HCEC 1CT (cell line): ENCODE measurements at regions not wholly inside any gene's neighbourhood (a gene's known extent, or its start where the extent isn't known, plus 50 kb on each side); places are given as distances from the start of the nearest gene placed in this dataset.
A peak's percentile ranks its signal among the peaks of the same experiment; 100 is the strongest.
"Not testable (repeated sequence)": the region's sequence is repeated elsewhere in the genome, so short reads cannot be mapped to it uniquely, and the experiment has no call there.

ENCODE experiments used
- DNase-seq: peaks from one replicate; pipeline ENCODE4 v3.0.0-alpha.2; 2017

DNA sequence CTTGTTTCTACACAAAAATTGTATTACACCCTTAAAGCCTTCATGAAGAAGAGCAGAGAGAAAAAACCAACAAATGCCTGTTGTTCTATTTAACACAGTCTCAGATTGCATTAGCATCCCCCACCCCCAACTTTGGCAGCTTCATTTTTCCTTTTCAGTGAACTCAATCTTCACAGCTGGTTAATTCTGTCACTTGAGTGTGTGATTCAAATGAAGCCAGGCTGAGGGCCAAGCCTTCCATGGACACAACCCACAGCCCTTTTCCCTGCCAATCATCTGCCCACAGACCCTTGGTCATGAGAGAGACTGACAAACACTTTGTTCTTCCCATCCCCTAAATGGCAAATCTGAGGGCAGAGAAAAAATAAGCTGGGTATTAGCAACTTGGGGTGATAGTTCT is 217.5 kb upstream of the NMUR2 start:
- no peak for DNase-seq

DNA sequence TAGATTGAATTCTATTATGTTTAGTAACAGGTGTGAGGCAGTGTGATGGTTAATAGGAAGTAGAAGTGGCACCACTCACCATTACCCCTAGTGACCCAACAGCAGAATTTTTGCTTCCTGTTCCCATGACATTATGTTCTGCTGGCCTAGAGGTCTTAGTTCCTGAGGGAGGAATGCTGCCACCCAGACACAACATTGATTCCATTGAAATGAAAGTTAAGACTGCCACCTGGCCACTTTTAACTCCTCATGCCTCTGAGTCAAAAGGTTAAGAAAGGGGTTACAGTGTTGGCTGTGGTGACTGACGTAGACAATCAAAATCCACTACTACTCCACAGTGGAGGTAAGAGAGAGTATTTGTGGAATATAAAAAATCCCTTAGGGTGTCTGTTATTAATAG is 218.9 kb upstream of the NMUR2 start:
- no peak for DNase-seq

GRCh38 chr5:152625696-152626095 is 220.6 kb upstream of the NMUR2 start:
- no peak for DNase-seq

- DNase-seq: no peak
Measured at GRCh38 chr5:152631221-152631620, 226.1 kb upstream of the NMUR2 start.

- no peak for DNase-seq
Measured at GRCh38 chr5:152632360-152632759, 227.3 kb upstream of the NMUR2 start.

DNA sequence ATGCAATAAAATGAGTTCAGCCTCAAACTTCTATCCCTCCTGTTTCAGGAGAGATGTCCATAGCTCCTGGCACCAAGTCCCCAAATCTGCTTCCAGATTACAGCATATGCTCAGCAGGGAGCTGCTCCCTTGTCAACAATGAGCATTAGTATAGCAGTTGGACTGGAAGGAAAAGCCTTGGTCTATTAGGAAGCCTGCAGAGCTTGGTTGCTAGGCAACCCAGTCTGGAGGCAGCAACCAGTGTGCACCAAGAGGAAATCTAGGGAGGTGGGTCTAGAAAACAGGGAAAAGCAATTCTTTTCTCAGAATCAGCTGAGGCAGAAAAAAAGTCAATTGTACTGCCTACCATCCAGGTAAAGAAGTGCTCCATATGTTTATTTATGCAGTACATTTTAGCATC is 229.5 kb upstream of the NMUR2 start:
- no peak for DNase-seq

- DNase-seq: no peak
Measured at GRCh38 chr5:152638996-152639552, 234.0 kb upstream of the NMUR2 start.

DNA sequence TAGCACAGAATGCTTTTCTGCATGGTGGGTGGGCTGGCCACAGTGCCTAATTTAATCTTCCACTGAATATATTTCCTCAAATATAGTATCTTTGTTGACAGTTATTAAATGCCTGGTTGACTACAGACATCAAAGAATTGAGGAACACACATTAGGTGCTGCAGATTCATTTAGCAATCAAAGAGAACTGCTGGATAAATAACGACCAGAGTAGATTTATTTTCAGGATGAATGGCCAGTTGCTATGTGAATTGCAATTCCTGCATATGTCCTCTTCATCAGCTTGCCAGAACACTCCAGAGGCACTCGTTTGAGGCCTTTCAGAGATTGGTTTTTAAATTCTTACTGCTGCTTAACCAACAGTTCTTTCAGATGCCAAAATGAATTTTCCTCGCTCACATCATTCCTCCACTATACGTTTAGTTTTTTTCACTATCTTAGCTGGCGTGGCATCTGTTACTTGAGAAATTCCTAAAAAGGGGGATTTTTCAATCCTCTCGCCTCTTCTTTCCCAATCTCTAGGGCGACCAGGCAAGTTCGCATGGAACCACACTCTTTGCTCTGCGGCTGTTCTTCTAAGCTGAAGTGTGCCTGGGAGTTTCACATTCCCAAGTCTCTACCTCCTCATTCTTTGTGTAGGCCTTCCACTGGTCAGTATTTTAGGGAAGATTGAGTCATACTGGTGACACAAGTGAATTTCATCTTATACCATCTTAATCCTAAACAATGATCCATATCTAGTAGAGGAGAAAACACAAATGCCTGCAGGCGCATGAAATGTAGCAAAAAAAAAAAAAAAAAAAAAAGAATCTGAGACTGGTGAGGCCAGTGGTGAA is 237.1 kb upstream of the NMUR2 start:
- no peak for DNase-seq

DNA sequence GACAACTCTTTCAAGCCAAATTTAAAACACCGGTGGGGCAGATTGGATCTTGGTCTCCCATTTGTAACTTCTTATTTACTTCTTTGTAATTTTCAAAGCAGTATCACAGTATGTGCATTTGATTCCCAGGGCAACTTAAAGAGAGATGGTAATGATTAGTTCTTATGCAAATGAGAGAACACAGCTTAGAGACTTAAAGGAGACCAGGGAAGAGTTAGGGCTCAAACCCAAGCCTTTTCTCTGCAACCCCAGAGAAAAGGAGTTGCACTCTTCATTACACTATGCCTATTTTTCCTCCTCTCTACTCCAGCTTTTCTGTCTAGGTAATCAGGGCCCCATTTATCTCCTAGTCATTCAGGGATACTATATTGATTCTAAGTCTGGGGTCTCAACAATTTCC is 237.8 kb upstream of the NMUR2 start:
- no peak for DNase-seq

DNA sequence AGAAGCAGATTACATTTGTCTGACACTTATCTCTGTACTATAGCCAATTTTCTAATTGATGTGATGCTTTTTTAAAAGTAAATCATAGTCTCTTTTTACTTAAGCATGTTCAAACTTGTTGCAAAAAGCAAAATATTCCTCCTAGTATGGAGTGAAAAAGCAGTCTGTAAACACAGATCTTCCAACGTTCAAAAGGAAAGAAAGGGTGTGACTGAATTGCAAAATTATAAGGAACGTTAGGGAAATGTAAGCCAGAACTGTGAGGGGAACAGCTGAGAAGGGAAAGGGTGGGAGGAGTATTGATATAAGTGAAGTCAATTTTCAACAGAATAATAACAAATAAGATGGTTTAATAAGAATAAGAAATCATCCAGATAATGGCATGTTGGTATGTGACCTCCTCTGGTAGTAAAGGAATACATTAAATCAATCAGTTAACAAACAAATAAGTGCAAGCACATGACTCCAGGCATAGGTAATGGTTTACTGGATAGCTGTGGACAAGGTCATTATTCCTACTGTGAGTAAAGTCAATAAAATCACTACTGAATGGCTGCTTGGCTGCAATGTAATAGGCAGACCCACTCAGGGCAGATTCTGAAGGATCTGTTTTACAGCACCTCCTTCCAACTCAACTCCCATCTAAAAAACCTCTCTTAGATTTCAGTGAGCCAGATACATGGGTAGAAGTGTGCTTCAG is 239.1 kb upstream of the NMUR2 start:
- DNase-seq: no peak

- no peak for DNase-seq
Measured at GRCh38 chr5:152649609-152650008, 244.5 kb upstream of the NMUR2 start.

GRCh38 chr5:152650413-152650812 is 245.3 kb upstream of the NMUR2 start:
- DNase-seq: no peak

- DNase-seq: not testable (repeated sequence)
Measured at GRCh38 chr5:152659470-152659869, 254.4 kb upstream of the NMUR2 start.

DNA sequence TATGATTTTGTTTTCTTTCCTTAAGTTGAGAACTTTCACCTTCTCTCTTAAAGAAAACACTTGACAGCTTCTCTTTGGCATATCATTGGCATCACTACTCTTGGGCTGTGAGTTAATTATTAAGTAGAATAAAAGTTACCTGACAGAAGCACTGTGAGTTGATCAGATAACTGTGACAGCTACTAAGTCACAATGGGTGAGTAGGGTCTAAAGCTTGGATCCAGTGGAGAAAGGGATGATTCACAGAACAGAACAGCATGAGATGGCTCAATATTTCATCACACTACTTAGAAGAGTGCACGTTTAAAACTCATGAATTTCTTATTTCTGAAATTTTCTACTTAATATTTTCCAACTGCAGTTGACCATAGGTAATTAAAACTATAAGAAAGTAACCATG is 268.5 kb upstream of the NMUR2 start:
- no peak for DNase-seq

GRCh38 chr5:152674403-152674802 is 269.3 kb upstream of the NMUR2 start:
- DNase-seq: no peak

DNA sequence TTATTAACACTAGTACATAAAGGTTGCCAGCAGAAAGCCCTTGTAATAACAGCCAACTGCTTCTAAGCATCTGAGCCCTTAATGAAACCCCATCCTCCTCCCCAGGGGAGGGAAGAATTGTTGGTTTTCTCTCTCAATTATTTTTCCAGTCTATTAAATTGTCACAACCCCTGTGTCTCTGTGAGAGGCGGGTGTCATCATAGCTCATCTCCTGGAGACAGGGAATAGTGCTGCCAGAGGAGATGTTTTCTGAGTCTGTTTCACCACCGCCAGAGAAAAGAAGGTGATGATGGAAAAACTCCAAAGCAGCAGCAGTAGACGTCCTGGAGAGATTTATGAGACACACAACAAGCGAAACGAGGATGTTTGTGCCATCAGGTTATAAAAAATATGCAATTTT is 271.1 kb upstream of the NMUR2 start:
- no peak for DNase-seq

- DNase-seq: no peak
Measured at GRCh38 chr5:152683205-152683604, 278.1 kb upstream of the NMUR2 start.

DNA sequence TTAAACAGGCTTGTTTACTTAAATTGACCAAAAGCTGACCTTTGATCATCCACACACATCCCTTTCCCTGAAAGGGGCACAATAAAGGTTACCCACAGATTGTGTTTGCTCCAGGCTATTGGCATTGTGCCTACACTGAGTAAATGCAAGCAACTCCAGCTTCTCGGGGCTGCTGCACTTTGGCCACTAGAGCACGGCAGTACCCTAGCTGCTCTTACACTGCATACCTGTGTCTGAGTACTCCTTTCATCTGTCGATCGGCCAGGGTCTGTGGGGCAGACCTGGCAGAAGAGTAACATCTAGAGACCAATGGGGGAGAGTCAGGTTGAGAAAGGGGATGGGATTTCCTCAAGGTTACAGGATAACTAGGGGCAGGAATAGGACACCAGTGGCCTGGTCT is 281.9 kb upstream of the NMUR2 start:
- no peak for DNase-seq

- peak; percentile 92 for DNase-seq
Measured at GRCh38 chr5:152688561-152689249, 283.6 kb upstream of the NMUR2 start.

DNA sequence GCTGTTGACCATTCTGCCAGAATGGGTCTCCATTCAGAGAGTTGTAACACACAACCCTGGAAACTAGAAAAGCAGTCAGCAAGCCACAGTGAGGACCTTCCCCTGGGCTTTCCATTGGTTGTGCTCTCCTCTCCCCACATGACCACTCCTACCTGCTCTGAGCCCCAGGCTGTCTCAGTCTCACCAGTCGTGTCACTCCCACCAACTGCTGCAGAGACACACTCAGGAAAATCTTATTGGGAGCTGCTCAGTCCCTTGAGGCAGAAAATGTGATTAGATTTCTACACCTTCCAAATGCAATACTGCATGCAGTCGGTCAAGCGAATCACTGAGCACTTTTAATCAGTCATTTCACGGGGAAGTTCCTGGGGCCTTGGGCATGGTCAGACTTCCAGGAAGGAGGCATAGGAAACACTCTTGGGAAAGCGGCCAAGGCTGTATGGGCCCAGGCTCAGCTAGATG is 284.2 kb upstream of the NMUR2 start:
- DNase-seq: no peak

- DNase-seq: no peak
Measured at GRCh38 chr5:152694231-152694630, 289.2 kb upstream of the NMUR2 start.

DNA sequence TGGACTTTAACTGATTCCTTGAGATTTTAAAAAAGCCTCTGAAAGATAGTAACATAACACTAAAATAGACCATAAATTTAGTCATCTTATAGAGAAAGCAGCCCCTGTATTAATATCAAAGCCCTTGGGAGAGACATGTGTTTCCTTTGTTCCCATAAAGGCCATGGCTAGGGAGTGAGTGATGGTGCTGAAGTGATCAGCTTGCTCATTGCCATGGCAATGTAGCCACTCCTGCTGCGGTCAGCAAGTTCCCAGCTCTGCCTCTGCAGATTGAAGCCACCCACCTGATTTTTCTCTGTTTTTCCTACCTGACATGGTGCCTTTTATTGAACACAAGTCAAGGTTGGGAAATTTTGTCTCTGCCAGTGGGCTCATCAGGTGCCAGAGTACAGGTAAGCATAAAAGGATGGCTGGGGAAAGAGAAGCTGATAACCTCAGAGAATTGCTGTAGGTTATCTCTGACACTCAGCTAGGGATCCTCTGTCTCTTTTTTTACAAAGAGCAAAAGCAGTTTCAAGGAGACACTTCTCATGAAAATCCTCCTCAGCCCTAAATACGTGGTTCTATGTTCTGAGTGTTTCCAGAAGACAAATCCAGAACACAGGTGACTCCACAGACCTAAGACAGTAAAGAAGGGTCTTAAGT is 296.3 kb upstream of the NMUR2 start:
- no peak for DNase-seq

- no peak for DNase-seq
Measured at GRCh38 chr5:152704286-152704685, 299.2 kb upstream of the NMUR2 start.
